GM12873 (cell line): ENCODE measurements at regions not wholly inside any gene's neighbourhood (a gene's known extent, or its start where the extent isn't known, plus 50 kb on each side); places are given as distances from the start of the nearest gene placed in this dataset.

Source experiments
- CTCF ChIP-seq: IDR thresholded peaks from 2 replicates; pipeline ENCODE4 v1.5.1; 2012; ENCODE audit warnings: low read depth, mild to moderate bottlenecking, moderate library complexity, low read length, control low read depth; ENCODE audit not compliant: insufficient read depth; ENCODE audit errors: missing control alignments

- no peak for TF ChIP-seq CTCF
Observed at GRCh38 chr7:24192691-24193090, 91.3 kb upstream of the NPY start.

- no peak for TF ChIP-seq CTCF
Observed at GRCh38 chr7:24197852-24198251, 86.1 kb upstream of the NPY start.

GRCh38 chr7:24199978-24200377 lies 84.0 kb upstream of the NPY start:
- no peak for TF ChIP-seq CTCF

GRCh38 chr7:24200407-24200966 lies 83.5 kb upstream of the NPY start:
- TF ChIP-seq CTCF, result no peak

- no peak for TF ChIP-seq CTCF
Observed at GRCh38 chr7:24201226-24201625, 82.8 kb upstream of the NPY start.

- no peak for TF ChIP-seq CTCF
Observed at GRCh38 chr7:24212073-24212472, 71.9 kb upstream of the NPY start.

- TF ChIP-seq CTCF, result no peak
Observed at GRCh38 chr7:24213311-24213710, 70.7 kb upstream of the NPY start.
